ENCODE measurements at regions not wholly inside any gene's neighbourhood (a gene's known extent, or its start where the extent isn't known, plus 50 kb on each side); places are given as distances from the start of the nearest gene placed in this dataset.

DNA sequence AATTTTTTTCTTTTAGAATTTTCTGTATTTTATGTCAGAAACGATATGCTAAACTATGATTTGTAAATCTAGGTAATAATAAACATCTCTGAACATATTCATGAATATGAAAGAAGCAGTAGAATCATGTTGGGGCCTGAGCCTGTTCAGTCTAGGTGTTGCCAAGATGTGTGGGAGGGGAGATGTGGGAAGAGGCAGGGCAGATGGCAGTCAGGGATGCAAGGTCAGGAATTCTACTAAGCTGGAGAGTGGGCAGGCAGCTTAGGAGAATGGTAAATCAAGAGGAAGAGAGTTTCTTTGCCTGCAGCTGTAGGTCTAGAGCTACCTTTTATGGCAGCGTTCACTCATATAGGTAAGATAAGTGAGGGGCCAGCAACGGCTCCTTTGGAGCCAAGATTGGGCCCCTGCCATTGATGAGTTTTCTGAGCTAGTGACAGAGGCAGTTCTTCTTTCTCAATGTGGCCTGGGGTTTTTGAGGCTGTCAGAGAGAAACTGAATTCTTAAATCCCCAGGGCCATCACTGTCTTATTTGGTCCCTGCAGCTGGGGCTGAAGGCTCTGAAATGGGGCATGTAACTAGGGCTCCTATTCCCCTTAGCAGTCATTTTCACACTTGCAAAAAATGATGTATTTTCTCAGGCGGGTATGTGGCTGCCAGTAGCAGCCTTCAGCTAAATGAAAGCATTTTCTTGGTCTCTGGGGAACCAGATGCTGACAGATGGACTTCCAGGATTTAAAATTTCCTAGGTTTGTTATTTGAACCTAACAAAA, 232.8 kb downstream of the PIK3C3 start:
- DNase-seq = no peak

DNA sequence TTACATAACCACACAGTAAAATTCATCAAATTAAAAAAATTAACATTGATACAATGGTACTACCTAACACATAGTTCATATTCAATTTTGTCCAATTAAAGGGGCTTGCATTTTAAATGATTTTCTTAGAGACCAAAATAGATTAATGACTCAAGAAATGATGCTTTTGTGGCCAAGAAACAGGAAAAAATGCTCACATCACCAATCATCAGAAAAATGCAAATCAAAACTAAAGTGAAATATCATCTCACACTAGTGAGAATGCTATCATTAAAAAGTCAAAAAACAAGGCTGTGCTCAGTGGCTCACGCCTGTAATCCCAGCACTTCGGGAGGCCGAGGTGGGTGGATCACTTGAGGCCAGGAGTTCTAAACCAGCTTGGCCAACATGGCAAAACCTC, 235.6 kb downstream of the PIK3C3 start:
- DNase-seq = no peak

DNA sequence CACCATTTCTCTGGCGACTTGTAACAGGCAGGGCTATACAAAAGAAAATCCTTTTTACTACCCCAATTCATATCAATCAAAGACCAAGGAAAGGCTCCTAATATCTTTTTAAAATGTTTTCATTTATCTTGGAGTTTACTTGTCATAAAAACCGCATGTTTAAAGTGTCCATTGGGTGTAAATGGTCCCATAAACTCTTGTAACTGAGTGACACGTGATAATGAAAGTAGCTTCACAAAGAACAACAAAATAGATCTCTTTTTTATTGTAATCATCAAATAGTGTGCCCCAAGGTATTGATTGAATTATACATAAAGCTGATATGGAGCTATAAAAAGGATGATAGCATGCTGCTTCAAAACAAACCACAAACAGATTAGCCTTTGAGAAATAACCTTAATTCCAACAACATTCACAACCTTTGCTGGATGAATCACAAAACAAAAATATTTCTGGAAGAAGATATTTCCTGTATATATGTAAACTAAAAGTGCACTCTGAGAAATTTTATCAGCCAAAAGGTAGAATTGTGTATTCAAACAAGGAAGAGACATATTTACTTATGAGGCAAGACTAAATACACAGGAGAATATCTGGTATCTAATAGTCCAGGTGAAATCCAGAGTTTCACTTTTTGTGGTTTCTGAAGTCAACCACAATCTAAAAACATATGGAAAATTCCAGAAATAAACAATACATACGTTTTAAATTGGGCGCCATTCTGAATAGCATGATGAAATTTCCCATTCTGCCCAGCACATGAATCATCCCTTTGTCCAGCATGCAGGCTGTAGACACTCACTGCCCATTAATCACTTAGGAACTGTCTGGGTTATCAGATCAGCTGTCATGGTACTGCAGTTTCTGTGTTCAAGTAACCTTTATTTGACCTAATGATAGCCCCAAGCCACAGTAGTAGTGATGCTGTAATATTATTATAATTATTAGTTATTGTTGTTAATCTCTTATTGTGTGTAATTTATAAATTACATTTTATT, 237.5 kb downstream of the PIK3C3 start:
- no peak for DNase-seq

DNA sequence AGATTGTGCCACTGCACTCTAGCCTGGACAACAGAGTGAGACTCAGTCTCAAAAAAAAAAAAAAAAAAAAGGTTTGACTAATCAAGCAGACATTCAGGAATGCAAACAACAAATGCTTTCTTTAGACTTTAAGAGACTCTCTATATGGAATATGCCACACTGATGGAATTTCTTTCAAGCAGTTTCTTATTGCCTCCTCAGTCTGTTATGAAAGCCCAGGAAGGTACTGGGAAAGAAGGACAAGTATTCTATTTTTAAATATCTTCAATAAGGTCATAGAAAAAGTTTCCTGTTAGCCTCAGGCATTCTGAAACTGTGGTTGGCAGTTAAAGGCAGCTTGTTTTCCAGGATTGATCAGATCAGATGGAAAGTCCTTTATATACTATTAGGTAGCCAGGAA, 241.6 kb downstream of the PIK3C3 start:
- DNase-seq = no peak

DNA sequence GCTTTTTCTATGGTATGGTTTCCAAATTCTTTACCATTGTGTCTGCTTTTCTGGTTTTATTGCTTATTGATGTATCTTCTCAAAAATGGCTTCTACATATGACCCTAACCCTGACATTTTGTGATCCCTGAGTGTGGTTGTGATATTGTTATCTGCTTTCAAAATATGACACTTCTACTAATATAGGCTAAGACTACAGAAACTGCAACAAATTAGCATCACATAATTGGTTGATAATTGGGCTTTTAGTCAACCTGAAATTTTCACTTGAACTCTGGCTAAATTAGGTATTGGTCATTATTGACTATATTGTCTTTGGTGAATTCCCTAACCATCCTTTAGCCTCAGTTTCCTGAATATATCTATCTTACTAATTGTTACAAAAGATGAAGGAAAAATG, 246.1 kb downstream of the PIK3C3 start:
- DNase-seq = no peak

DNA sequence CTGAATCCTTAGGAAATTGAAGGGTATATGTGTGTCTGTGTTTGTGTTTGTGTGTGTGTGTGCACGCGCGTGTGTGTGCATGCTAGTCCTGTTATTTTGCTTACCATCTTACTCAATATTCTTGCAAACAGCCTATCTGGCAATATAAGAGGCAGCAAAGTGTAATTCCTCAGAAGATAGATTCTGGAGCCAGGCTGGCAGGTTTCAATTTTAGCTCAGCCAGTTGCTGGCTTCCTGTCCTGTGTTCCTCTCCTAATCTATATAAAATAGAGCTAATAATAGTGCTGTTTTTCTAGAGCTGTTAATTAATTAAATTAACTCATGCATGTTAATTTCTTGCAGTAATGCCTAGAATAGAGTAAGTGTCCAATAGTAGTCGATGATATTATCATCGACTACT, 256.2 kb downstream of the PIK3C3 start:
- DNase-seq = no peak

DNA sequence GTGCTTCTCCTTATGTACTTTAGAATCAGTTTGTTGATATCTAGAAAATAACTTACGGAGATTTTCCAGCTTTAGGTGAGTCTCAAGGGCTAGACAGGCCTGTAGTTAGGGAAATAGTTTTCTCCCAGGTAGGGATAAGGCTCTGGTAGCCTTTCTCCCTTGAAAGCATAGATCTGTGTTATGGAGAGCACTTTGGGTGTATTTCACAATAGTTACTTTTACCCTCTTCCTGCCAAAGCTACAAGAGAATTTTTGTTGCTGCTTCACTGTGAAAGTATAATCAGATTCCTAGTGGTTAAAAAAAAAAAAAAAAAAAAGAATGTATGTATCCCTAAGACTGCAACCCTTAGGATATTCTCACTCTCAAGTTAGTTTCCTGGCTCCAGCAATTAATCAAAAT, 267.5 kb downstream of the PIK3C3 start:
- DNase-seq = no peak

DNA sequence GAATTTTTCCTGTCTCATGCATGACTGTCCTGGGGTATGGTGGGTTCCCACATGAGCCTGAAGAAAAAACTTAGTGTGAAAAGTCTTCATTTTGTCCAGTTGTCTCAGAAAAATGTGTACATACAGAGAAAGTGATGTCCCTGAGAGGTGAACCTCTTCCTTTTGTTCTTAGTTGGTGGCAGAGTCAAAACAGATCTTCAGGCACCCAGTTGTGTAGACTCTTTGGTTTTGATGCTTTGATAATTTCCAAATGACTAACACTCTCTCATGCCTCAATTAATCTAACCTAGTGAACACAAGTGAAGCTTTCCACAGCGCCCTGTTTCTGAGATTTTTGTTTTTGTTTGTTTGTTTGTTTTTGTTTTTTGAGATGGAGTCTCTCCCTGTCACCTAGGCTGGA, 273.5 kb downstream of the PIK3C3 start:
- no peak for DNase-seq

DNA sequence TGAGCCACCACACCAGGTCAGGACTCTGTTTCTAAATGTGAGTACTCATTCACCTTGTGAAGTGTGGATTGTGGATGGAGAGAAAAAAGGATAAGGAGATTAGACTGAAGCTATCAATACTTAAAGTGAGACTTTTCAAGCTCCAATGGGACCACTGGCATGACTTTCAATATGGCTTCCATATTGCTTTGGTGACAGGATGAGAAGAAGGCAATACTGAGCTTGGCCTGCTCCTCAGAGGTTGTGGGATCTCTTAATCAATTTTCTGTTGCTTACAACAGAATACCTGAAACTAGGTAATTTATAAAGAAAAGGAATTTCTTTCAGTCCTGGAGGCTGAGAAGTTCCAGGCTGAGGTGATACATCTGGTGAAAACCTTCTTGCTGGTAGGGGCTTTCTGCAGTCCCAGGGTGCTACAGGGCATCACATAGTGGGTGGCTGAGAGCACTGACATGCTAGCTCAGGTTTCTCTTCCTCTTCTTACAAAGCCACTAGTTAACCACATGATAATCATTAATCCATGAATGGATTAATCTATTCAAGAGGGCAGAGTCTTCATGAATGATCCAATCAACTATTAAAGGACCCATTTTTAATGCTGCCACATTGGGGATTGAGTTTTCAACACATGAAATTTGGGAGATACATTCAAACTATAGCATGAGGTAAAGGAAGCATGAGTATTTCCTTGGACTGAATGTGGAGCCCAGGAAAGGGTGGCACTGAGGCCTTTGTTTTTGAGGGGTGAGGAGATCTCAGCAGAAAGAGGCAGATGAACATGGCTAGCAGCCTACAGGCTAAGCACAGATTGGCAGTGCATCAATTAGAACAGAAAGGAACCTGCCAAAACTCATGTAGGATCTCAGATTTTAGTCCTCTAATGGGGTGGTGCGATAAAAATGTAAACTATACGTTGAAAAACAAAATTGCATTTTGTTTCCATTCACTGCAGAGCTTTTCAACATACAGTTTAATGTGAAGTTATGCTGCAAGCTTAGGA, 274.5 kb downstream of the PIK3C3 start:
- DNase-seq = no peak

DNA sequence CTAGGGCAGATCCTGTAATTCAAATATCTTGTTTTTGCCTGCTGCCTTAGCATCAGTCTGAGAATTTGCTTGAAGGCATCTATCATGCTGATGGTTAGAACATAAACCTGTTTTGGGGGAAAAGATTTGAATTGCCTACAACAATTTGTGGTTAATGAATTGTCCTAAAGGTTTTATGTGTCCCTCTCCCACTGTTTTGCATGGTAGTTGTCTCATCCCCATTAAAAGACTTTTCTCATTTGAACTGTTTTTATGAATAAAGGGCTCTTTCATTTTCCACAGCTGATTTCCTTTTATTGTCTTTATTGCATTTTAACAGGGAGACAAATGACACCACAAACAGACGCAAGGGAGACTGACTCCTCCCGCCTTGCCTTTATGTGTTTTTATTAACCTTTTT, 275.6 kb downstream of the PIK3C3 start:
- DNase-seq = no peak

DNA sequence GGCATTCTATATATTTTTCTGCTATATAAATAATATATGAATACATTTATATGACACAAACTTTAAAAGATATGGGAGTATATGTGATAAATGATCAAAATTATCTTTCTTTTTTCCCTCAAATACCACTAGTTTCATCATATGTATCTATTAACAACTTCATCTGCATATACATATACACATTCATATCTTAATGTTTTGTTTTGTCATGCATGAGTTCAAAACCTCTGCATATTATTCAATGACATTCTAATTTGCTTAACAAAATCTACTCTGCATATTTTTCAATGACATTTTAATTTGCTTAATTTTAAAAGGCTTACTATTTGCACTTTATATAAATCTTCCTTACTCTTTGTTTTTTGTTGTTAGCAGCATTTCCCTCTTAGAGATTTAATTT, 276.2 kb downstream of the PIK3C3 start:
- DNase-seq = no peak

DNA sequence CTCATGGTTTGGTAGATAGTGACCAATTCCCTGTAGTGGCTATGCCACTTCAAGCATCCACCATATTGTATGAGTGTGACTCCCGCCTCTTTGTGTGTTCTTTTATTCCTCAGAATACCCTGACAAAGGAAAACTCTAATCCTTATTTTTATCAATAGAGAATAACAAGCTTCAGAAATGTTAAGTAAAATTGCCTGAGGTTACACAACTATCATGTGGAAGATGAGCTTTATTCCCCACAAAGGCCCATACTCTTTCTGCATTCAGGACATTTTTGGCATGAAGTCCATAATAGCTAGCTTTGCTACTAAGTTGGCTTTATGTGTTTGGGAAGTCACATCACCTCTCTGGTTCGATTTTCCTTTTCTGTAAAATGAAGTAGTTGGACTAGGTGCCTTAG, 276.8 kb downstream of the PIK3C3 start:
- no peak for DNase-seq

DNA sequence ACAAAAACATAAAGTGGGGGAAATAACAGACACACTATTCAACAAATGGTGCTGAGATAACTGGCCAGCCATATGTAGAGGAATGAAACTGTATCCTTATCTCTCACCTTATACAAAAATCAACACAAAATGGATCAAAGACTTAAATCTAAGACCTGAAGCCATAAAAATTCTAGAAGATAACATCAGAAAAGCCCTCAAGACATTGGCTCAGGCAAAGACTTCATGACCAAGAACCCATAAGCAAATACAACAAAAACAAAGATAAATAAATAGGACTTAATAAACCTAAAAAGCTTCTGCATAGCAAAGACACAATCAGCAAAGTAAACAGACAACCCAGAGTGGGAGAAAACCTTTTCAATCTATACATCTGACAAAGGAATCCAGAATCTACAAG, 278.9 kb downstream of the PIK3C3 start:
- DNase-seq = no peak

DNA sequence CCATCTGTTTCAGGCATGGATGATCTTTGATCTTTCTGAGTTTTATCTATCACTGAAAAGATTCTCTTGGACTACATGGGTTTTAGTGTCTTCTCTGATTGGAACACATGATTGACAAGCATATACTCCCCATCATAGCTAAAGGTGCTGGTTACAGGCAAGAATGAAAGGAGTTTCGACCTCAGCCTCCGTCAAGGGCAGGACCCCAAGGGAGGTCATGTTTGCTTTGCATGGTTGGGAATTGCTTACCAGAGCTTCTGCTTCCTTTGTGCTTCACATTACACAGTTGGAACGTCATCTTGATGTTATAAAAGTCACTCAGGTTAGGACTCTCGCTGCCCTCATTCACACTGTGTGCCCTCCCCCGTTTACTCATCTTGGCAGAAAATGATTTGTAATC, 287.7 kb downstream of the PIK3C3 start:
- DNase-seq = no peak

DNA sequence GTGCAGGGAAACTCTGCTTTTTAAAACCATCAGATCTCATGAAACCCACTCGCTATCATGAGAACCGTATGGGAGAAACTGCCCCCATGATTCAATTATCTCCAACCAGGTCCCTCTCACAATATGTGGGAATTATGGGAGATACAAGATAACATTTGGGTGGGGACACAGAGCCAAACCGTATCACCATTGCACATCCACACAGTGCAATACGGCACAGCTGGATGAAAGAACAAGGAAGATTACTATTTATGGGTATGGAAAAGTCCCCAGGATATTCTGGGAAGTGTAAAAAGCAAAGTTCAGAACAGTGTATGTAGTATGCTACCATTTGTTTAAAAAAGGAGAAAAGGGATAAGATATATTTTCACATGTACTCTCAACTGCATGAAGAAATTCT, 290.1 kb downstream of the PIK3C3 start:
- DNase-seq = no peak

DNA sequence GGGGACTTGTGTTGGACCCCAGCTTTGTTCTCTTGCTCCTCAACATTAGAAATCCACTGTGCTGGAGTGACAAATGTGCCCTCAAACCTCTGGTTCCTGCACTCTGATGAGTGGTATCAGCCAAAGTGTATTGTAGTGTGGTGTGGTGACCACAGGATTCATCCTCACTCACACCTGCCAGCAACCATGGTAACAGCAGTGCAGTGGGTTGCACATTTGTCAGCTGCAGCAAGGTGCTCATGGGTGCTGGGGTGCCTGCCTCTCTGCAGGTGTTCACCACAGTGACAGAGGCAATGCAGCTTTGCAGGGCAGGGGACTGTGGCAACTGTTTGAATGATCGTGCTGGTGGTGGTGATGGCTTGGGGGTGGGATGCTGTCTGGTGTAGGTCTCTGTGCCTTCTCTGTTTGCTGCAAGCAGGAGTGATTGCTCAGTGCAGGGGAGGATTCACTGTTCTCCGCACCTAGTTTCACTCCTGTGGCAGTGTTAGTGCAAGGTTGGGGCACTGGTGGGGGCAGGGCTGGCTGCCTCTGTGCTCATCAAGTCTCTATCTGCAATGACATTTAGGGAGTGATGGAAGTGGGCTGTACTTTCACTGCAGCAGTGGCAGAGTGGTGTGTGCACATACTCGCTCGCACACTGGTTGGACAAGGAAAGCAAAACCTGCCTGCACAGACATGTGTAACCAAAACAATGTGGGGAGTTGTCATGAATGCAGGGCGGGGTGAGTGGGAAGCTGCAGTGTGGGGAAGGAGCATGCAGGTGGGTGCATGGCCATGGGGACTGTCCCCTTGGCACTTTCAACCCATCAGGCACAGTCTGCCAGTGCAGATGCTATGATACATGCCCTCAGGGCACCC, 301.1 kb downstream of the PIK3C3 start:
- DNase-seq = no peak

DNA sequence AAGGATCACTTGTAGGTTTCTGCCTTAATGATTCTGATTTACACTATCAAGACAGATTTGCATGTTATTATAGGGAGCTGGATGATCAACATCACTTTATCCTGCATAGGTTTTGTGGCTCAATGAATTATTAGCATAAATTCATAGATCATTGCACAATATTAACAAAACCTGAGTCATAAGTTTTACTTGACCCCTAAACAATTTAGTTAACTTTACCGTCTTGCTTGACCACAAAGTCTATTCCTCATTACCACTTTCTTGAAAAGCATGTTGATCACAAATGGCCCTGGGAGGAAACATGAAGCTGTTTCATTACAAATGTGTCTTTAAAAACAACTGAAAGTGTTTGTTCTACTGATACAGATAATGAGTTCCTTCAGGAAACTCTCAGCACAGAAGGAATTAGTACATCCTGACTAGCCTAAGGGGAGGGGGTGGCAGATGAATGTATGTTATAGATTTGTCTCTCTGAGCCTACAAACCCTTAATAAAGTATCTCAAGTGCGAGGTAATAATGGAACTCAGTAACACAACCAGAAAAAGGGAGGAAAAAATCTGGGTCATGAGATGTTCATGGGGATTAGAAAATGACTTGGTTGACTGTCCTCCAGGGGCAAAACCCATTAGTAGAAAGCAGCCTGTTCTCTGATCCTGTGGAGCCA, 303.4 kb downstream of the PIK3C3 start:
- no peak for DNase-seq

DNA sequence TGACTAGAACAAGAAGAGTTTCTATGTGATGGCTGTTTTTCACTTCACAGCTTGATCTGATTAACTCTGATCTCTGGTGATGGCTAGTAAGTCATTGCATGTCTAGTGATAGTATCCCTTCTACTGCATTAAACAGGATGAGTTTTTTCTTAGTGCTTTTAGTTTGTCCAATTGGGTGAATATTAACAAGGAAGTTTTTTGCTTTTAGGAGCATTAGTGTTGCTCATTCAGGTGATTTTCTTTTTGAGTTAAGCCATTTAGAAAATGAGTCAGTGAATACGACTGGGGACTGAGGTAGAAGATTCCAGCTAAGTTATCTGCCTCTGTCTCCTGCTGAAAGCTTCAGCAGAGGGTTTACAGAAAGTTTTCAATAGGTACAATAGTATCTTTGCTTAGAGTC, 306.7 kb downstream of the PIK3C3 start:
- DNase-seq = no peak

DNA sequence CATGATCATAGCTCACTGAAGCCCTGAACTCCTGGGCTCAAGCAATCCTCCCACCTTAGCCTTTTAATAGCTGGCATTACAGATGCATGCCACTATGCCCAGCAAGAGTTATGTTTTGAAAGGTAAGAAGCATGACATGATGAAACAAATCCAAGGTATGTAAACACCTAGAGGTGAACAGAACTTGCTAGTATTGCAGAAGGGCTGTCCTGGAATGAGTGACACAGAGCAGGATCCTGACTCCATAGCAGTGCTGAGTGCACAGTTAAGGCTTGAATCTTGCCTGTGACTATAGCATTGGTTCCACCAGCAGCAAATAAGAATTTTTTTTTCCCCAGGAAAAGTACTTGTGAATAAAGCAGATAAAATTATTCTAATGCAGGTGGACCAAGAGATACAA, 309.5 kb downstream of the PIK3C3 start:
- DNase-seq = no peak

DNA sequence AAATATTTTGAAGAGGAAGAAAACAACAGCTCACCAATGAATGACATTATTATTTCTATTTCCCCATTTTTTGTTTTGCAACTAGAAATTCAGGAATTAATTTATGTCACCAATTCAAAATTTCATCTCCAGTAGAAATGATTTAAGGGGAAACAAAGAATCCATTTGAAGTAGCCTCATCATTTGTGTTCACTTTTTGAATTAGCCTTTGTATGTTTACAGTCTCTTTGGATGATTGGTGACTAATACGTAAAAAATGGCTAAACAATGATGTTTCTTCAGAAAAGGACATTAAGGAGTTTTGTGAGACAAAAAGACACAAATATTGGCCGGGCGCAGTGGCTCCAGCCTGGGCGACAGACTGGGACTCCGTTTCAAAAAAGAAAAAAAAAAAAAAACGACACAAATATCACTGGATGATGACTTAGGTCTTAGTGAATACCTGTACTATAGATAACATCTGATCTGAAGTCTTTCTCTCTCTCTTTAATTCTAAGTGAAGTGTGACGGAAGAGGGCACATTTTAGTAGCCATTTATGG, 313.2 kb downstream of the PIK3C3 start:
- no peak for DNase-seq

DNA sequence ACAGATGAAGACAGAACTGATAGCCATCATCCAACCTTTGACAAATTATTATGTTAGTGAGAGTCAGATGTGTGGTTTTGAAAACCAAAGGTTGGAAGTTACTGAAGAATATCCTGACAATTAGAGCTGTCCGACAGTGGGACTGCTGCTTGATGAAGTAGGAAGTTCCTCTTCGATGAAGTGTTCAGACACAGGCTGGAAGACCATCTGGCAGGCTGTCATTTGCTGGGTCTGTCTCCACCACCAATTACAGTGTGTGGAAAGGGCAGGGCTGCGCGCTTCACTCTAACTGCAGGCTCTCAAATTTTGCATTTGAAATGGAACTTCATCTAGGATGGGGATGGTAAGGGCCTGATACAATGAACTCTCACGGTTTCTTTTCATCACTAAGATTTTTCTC, 313.8 kb downstream of the PIK3C3 start:
- DNase-seq = no peak

All from activated CD4-positive, alpha-beta T cell treated with anti-CD3 and anti-CD28 coated beads, Interleukin-10, Interleukin-2, amounts not matched to agents 100 ng/mL and 50 ng/mL, durations not matched to agents 16 hours and 8 hours (primary cell).